CD14-positive monocyte (primary cell): ENCODE measurements at regions not wholly inside any gene's neighbourhood (a gene's known extent, or its start where the extent isn't known, plus 50 kb on each side); places are given as distances from the start of the nearest gene placed in this dataset.

Source experiments
- DNase-seq, 3 donors: peaks; one replicate each; pipeline ENCODE4 v3.0.0-alpha.2; 2011 to 2022
- H2AFZ ChIP-seq: 2 replicates; pipeline ENCODE4 v1.6.0; 2012; ENCODE audit warnings: mild to moderate bottlenecking, low read depth, low read length, inconsistent platforms; ENCODE audit not compliant: insufficient read depth, poor library complexity, severe bottlenecking
- H3K27ac ChIP-seq, 2 donors: 1 replicate in 1 of 2; 2 replicates in 1 of 2; pipeline ENCODE4 v1.5.1; 2012 to 2013; ENCODE audit warnings: low read length in 2 of 2, control low read depth in 1 of 2, inconsistent platforms in 1 of 2, low read depth in 1 of 2, mild to moderate bottlenecking in 1 of 2
- H3K27me3 ChIP-seq, 2 donors: one replicate each; pipeline versions ENCODE4 v1.6.0 to v1.6.1; 2011 to 2013; ENCODE audit warnings: low read length in 2 of 2; ENCODE audit not compliant: control insufficient read depth in 2 of 2, insufficient read depth in 2 of 2
- H3K36me3 ChIP-seq, 2 donors: replicated peaks in 1 of 2; 1 replicate in 1 of 2; 2 replicates in 1 of 2; pipeline versions ENCODE4 v1.5.1 to v1.6.1; 2012 to 2013; ENCODE audit warnings: low read length in 2 of 2, control low read depth in 1 of 2, inconsistent platforms in 1 of 2, mild to moderate bottlenecking in 1 of 2; ENCODE audit not compliant: insufficient read depth in 2 of 2, control insufficient read depth in 1 of 2
- H3K4me1 ChIP-seq, 2 donors: 1 replicate in 1 of 2; 2 replicates in 1 of 2; pipeline versions ENCODE4 v1.5.1 to v1.6.1; 2012 to 2013; ENCODE audit warnings: low read length in 2 of 2, control low read depth in 1 of 2, inconsistent platforms in 1 of 2, mild to moderate bottlenecking in 1 of 2, moderate library complexity in 1 of 2; ENCODE audit not compliant: insufficient read depth in 2 of 2, control insufficient read depth in 1 of 2
- H3K4me2 ChIP-seq: replicated peaks from 2 replicates; pipeline ENCODE3; 2012; ENCODE audit warnings: low read length, moderate library complexity, mild to moderate bottlenecking; ENCODE audit not compliant: poor library complexity, severe bottlenecking; ENCODE audit errors: extremely low read depth
- H3K4me3 ChIP-seq, 3 experiments: fragments of 200-600 bp in 1 of 3; sonication (generic) in 1 of 3; replicated peaks in 1 of 3; 1 replicate in 2 of 3; 2 replicates in 1 of 3; pipeline ENCODE4 v1.5.1; 2011 to 2013; ENCODE audit warnings: low read length in 3 of 3, mild to moderate bottlenecking in 3 of 3, control low read depth in 2 of 3, low read depth in 2 of 3, inconsistent platforms in 1 of 3, moderate library complexity in 1 of 3
- H3K79me2 ChIP-seq: 2 replicates; pipeline ENCODE4 v1.6.0; 2012; ENCODE audit warnings: mild to moderate bottlenecking, control low read depth, inconsistent platforms, low read length, moderate library complexity; ENCODE audit not compliant: insufficient read depth
- H3K9ac ChIP-seq: 2 replicates; pipeline ENCODE4 v1.6.0; 2017; ENCODE audit warnings: low read length, mild to moderate bottlenecking; ENCODE audit not compliant: insufficient read depth, poor library complexity, severe bottlenecking
- H3K9me3 ChIP-seq, 2 donors: replicated peaks in 1 of 2; 1 replicate in 1 of 2; 2 replicates in 1 of 2; pipeline versions ENCODE4 v1.5.1 to v1.6.1; 2012 to 2013; ENCODE audit warnings: low read length in 2 of 2, control low read depth in 1 of 2; ENCODE audit not compliant: control insufficient read depth in 1 of 2, insufficient read depth in 1 of 2
- H4K20me1 ChIP-seq: 2 replicates; pipeline ENCODE4 v1.6.0; 2012; ENCODE audit warnings: mild to moderate bottlenecking, low read length, control low read depth, moderate library complexity; ENCODE audit not compliant: insufficient read depth
- H3K27ac Mint-ChIP-seq, 7 donors: one replicate each; pipeline ENCODE4 v1.8.0; 2020; ENCODE audit warnings: mild to moderate bottlenecking in 7 of 7, mixed read lengths in 7 of 7, moderate library complexity in 6 of 7, inconsistent platforms in 2 of 7
- H3K27me3 Mint-ChIP-seq, 3 donors: one replicate each; pipeline ENCODE4 v1.8.0; 2021 to 2022; ENCODE audit warnings: low read depth in 3 of 3, mild to moderate bottlenecking in 3 of 3, mixed read lengths in 3 of 3, moderate library complexity in 3 of 3, inconsistent platforms in 1 of 3
- H3K36me3 Mint-ChIP-seq, 2 donors: one replicate each; pipeline ENCODE4 v1.8.0; 2020; ENCODE audit warnings: mixed read lengths in 2 of 2, inconsistent platforms in 1 of 2, mild to moderate bottlenecking in 1 of 2
- H3K4me1 Mint-ChIP-seq: one replicate; pipeline ENCODE4 v1.8.0; 2020; ENCODE audit warnings: mild to moderate bottlenecking, mixed read lengths
- H3K4me3 Mint-ChIP-seq, 2 donors: one replicate each; pipeline ENCODE4 v1.8.0; 2020; ENCODE audit warnings: mild to moderate bottlenecking in 2 of 2, mixed read lengths in 2 of 2, moderate library complexity in 1 of 2
- H3K9me3 Mint-ChIP-seq, 7 donors: one replicate each; pipeline ENCODE4 v1.8.0; 2020 to 2022; ENCODE audit warnings: mixed read lengths in 7 of 7, mild to moderate bottlenecking in 6 of 7, moderate library complexity in 6 of 7, inconsistent platforms in 2 of 7
- WGBS: methylation state at CpG from one replicate; pipeline ENCODE4 v1.1.5; 2013; ENCODE audit warnings: missing lambda C conversion rate; ENCODE audit not compliant: insufficient coverage; 5-methylcytosine and 5-hydroxymethylcytosine counted together
- intact Hi-C, 2 donors: fragments of 100-400 bp; cut with micrococcal nuclease; formaldehyde crosslinking; loops; one replicate each; pipeline versions ENCODE4 v1.15.0 to v1.15.1; 2023
- TF ChIP-seq, protein P1 (sequence below): fragments of 200-600 bp; IDR thresholded peaks from one replicate; pipeline ENCODE4 v1.8.0; 2022; ENCODE audit warnings: antibody characterized with exemption, mild to moderate bottlenecking

DNA sequence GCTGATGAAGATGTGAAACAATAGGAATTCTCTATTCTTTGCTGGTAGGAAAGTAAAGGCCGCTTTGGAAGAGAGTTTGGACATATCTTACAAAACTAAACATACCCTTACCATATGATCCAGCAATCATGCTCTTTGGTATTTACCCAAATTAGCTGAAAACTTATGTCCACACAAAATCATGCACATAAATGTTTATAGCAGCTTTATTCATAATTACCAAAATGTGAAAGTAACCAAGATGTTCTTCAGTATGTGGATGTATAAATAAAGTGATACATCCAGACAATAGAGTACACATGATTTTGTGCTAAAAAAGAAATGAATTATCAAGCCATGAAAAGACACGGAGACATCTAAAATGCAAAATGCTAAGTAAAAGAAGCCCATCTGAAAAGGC lies 98.7 kb upstream of the SLC35F3 start:
- H3K4me1 ChIP-seq, result no peaks in the 10 kb centered on the region
- H3K27me3 ChIP-seq, result no peaks in the 10 kb centered on the region
- Mint-ChIP-seq H3K36me3 (no peaks in the 10 kb centered on the region), H3K4me1 (no peaks in the 10 kb centered on the region), H3K27ac (no peak overlapping the region), H3K9me3 (peaks cover 0 to 28% (median 9%) of the 10 kb centered on the region in 7 donors), H3K4me3 (no peak overlapping the region), H3K27me3 (peaks cover 0 to 2% (median 0%) of the 10 kb centered on the region in 3 donors)
- TF ChIP-seq, protein P1, sequence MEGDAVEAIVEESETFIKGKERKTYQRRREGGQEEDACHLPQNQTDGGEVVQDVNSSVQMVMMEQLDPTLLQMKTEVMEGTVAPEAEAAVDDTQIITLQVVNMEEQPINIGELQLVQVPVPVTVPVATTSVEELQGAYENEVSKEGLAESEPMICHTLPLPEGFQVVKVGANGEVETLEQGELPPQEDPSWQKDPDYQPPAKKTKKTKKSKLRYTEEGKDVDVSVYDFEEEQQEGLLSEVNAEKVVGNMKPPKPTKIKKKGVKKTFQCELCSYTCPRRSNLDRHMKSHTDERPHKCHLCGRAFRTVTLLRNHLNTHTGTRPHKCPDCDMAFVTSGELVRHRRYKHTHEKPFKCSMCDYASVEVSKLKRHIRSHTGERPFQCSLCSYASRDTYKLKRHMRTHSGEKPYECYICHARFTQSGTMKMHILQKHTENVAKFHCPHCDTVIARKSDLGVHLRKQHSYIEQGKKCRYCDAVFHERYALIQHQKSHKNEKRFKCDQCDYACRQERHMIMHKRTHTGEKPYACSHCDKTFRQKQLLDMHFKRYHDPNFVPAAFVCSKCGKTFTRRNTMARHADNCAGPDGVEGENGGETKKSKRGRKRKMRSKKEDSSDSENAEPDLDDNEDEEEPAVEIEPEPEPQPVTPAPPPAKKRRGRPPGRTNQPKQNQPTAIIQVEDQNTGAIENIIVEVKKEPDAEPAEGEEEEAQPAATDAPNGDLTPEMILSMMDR, result no peak
- H4K20me1 ChIP-seq, result no peaks in the 10 kb centered on the region
- H3K4me2 ChIP-seq, result no peak overlapping the region
- no peak overlapping the region for H3K9ac ChIP-seq
- intact Hi-C loops, result no loop called here
- no CpG with 5 or more reads among the region's 2 CpGs for WGBS
- H3K79me2 ChIP-seq, result no peaks in the 10 kb centered on the region
- H3K36me3 ChIP-seq, result no peaks in the 10 kb centered on the region
- H3K4me3 ChIP-seq, result no peak overlapping the region
- no peak overlapping the region for H3K27ac ChIP-seq
- no peak overlapping the region for H2AFZ ChIP-seq
- no peak for DNase-seq
- H3K9me3 ChIP-seq, result peaks cover 5% of the 10 kb centered on the region in 2 donors

DNA sequence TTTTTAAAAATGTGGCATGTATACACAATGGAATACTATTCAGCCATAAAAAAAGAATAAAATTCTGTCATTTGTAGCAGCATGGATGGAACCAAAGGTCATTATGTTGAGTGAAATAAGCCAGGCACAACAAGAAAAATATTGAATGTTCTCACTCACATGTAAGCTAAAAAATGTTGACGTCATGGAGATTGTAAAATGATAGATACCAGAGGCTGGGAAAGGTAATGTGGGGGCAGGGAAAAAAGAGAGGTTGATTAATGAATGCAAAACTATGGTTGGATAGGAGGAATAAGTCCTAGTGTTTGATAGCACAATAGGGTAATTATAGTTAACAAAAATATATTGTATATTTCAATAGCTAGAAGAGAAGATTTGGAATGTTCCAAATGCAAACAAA lies 89.1 kb upstream of the SLC35F3 start:
- no peak overlapping the region for H3K4me3 Mint-ChIP-seq
- H3K9me3 Mint-ChIP-seq, result peaks cover 0 to 6% (median 0%) of the 10 kb centered on the region in 7 donors
- Histone ChIP-seq H3K9ac (no peak overlapping the region), H3K27ac (no peak overlapping the region), H4K20me1 (no peaks in the 10 kb centered on the region), H3K36me3 (no peaks in the 10 kb centered on the region), H3K4me1 (no peaks in the 10 kb centered on the region), H3K79me2 (no peaks in the 10 kb centered on the region), H2AFZ (no peak overlapping the region), H3K4me3 (no peak overlapping the region), H3K27me3 (no peaks in the 10 kb centered on the region), H3K9me3 (no peaks in the 10 kb centered on the region), H3K4me2 (no peak overlapping the region)
- H3K36me3 Mint-ChIP-seq, result no peaks in the 10 kb centered on the region
- DNase-seq, result no peak
- TF ChIP-seq, protein P1, result no peak
- H3K27me3 Mint-ChIP-seq, result peaks cover 0 to 1% (median 1%) of the 10 kb centered on the region in 3 donors
- intact Hi-C loops, result no loop called here
- H3K4me1 Mint-ChIP-seq, result no peaks in the 10 kb centered on the region
- no peak overlapping the region for H3K27ac Mint-ChIP-seq
- WGBS, result no CpG with 5 or more reads among the region's 1 CpG
